Ishikawa (cell line): ENCODE measurements at regions not wholly inside any gene's neighbourhood (a gene's known extent, or its start where the extent isn't known, plus 50 kb on each side); places are given as distances from the start of the nearest gene placed in this dataset.

Experiments
- CEBPB ChIP-seq: IDR thresholded peaks from 2 replicates; pipeline ENCODE4 v1.6.1; 2012
- CREB1 ChIP-seq: IDR thresholded peaks from 2 replicates; pipeline ENCODE4 v1.6.1; 2012; ENCODE audit warnings: low read depth
- EGR1 ChIP-seq: IDR thresholded peaks from 2 replicates; pipeline ENCODE4 v1.6.1; 2012
- EP300 ChIP-seq: IDR thresholded peaks from 2 replicates; pipeline ENCODE4 v1.6.1; 2012; ENCODE audit warnings: borderline replicate concordance
- FOXM1 ChIP-seq: IDR thresholded peaks from 2 replicates; pipeline ENCODE4 v1.6.1; 2012; ENCODE audit warnings: low read depth, borderline replicate concordance
- NFIC ChIP-seq: IDR thresholded peaks from 2 replicates; pipeline ENCODE4 v1.6.1; 2012
- RAD21 ChIP-seq: IDR thresholded peaks from 2 replicates; pipeline ENCODE4 v1.6.1; 2012; ENCODE audit warnings: low read depth
- REST ChIP-seq: IDR thresholded peaks from 2 replicates; pipeline ENCODE4 v1.6.1; 2012; ENCODE audit warnings: low read depth, mild to moderate bottlenecking
- TAF1 ChIP-seq: IDR thresholded peaks from 2 replicates; pipeline ENCODE4 v1.6.1; 2012; ENCODE audit warnings: low read depth, mild to moderate bottlenecking
- TCF12 ChIP-seq: IDR thresholded peaks from 2 replicates; pipeline ENCODE4 v1.6.1; 2012; ENCODE audit warnings: low read depth
- TEAD4 ChIP-seq: IDR thresholded peaks from 2 replicates; pipeline ENCODE4 v1.6.1; 2012
- YY1 ChIP-seq: IDR thresholded peaks from 2 replicates; pipeline ENCODE4 v1.6.1; 2012; ENCODE audit warnings: low read depth
- ZBTB7A ChIP-seq: IDR thresholded peaks from 2 replicates; pipeline ENCODE4 v1.6.1; 2012; ENCODE audit warnings: low read depth
- TF ChIP-seq, protein P1 (sequence below): IDR thresholded peaks from 2 replicates; pipeline ENCODE4 v1.6.1; 2012
- TF ChIP-seq, protein P2 (sequence below): IDR thresholded peaks from 2 replicates; pipeline ENCODE4 v1.6.1; 2012

DNA sequence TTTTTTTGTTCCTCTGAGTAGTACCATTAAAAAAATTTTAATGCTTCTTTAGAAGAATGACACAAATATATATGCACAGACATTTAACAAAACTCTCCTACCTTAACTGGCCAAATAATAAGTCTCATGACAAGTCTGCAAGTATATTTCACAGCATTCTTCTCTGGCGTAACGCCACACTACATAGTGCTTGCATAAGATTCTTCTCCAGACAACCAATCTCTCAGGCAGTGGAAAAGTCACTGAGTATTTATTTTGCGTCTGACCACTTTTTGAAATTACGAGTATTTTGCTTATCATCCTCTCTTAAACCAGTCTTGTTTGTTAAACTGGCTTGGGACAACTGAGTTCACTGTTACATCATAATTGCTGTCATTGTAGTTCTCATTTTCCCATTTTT is 749.2 kb downstream of the ADCYAP1 start:
- TF ChIP-seq, protein P1, sequence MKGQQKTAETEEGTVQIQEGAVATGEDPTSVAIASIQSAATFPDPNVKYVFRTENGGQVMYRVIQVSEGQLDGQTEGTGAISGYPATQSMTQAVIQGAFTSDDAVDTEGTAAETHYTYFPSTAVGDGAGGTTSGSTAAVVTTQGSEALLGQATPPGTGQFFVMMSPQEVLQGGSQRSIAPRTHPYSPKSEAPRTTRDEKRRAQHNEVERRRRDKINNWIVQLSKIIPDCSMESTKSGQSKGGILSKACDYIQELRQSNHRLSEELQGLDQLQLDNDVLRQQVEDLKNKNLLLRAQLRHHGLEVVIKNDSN = no peak
- TF ChIP-seq, protein P2, sequence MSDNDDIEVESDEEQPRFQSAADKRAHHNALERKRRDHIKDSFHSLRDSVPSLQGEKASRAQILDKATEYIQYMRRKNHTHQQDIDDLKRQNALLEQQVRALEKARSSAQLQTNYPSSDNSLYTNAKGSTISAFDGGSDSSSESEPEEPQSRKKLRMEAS = no peak
- no peak for TF ChIP-seq YY1
- no peak for TF ChIP-seq REST
- no peak for TF ChIP-seq TAF1
- TF ChIP-seq RAD21 = no peak
- no peak for TF ChIP-seq EP300
- TF ChIP-seq ZBTB7A = no peak
- no peak for TF ChIP-seq NFIC
- TF ChIP-seq CREB1 = no peak
- no peak for TF ChIP-seq TEAD4
- no peak for TF ChIP-seq TCF12
- TF ChIP-seq EGR1 = no peak
- TF ChIP-seq FOXM1 = no peak
- no peak for TF ChIP-seq CEBPB

DNA sequence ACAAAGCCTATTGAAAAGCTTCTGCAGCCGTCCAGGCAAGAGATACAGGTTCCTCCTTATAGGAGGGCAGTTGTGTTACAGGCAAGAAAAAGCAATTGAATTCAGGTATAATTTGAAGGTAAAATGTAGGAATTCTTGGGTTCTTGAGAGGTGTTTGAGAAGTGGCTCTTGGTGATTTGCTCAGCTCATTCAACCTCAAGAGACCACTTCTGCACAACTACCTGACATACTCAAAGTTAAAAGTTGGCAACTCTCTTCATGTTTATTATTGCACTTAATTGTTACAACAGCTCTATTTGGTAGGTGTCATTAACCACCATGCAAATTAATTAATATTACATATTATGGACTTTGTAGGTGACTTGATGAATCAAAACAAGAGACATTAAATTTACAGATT is 753.2 kb downstream of the ADCYAP1 start:
- TF ChIP-seq RAD21 = no peak

DNA sequence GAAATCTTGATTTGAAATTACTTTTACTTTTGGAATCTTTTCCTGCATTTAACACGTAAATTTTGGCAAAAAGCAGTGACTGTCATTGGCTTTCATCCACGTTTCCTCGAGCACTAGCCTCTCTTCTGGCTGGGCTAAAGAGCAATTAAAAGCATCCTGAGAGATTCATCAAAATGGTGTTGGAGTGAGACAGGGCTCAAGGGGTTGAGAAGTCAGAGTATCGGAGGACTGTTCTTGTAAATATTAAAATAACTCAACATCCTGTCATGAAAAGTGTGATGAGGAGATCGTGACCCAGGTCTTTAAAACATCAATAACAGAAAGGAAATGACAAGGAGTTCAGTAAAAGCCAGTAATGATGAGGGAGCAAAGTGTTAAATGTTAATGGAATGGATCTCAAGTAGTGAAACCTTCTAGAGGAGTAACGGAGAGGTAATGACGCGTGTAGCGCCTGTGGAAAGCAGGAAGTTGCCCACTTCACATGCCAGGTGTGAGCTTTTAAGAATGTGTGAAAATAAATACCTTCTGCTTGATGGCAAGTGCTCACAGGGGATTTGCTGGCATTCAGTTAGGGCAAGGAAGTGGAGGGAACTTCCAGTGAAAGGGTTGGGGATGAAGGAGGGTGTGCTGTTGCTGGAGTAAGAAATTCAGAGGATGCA is 754.4 kb downstream of the ADCYAP1 start:
- TF ChIP-seq CEBPB = no peak
- no peak for TF ChIP-seq TCF12
- no peak for TF ChIP-seq EP300
- no peak for TF ChIP-seq NFIC
- no peak for TF ChIP-seq TAF1
- no peak for TF ChIP-seq EGR1

GRCh38 chr18:1663879-1664705 is 759.4 kb downstream of the ADCYAP1 start:
- TF ChIP-seq YY1 (no peak), CREB1 (no peak), FOXM1 (no peak), ZBTB7A (no peak), TAF1 (no peak), TCF12 (no peak), RAD21 (no peak), TEAD4 (no peak), CEBPB (no peak), EP300 (no peak), EGR1 (no peak), NFIC (no peak), REST (no peak)
- TF ChIP-seq, protein P2 = no peak
- TF ChIP-seq, protein P1 = no peak

- no peak for TF ChIP-seq TCF12
- no peak for TF ChIP-seq FOXM1
- TF ChIP-seq NFIC = no peak
- no peak for TF ChIP-seq RAD21
- no peak for TF ChIP-seq TAF1
- no peak for TF ChIP-seq YY1
- TF ChIP-seq REST = no peak
- TF ChIP-seq, protein P1 = no peak
- TF ChIP-seq CEBPB = no peak
- TF ChIP-seq CREB1 = no peak
- TF ChIP-seq, protein P2 = no peak
Observed at GRCh38 chr18:1665079-1665478, 760.4 kb downstream of the ADCYAP1 start.
